Muscle layer of duodenum (tissue), 2 donors: ENCODE measurements at regions not wholly inside any gene's neighbourhood (a gene's known extent, or its start where the extent isn't known, plus 50 kb on each side); places are given as distances from the start of the nearest gene placed in this dataset.
"Not testable (repeated sequence)": the region's sequence is repeated elsewhere in the genome, so short reads cannot be mapped to it uniquely, and the experiment has no call there.

ENCODE experiments used
- H3K27ac ChIP-seq: one replicate; pipeline ENCODE4 v1.7.0; 2013; ENCODE audit warnings: mild to moderate bottlenecking, low read length
- H3K27me3 ChIP-seq: one replicate; pipeline ENCODE4 v1.7.0; 2013; ENCODE audit warnings: low read depth, mild to moderate bottlenecking, control low read depth, low read length
- H3K36me3 ChIP-seq, 2 donors: one replicate each; pipeline ENCODE4 v1.7.0; 2013; ENCODE audit warnings: low read length in 2 of 2, control low read depth in 1 of 2, mild to moderate bottlenecking in 1 of 2; ENCODE audit not compliant: insufficient read depth in 2 of 2, control insufficient read depth in 1 of 2
- H3K4me1 ChIP-seq, 2 donors: one replicate each; pipeline ENCODE4 v1.7.0; 2013; ENCODE audit warnings: low read length in 2 of 2, mild to moderate bottlenecking in 2 of 2, control low read depth in 1 of 2, moderate library complexity in 1 of 2; ENCODE audit not compliant: insufficient read depth in 2 of 2, control insufficient read depth in 1 of 2
- H3K4me3 ChIP-seq, 2 donors: one replicate each; pipeline ENCODE4 v1.7.0; 2013; ENCODE audit warnings: low read length in 2 of 2, low read depth in 1 of 2, mild to moderate bottlenecking in 1 of 2
- H3K9me3 ChIP-seq, 2 donors: one replicate each; pipeline ENCODE4 v1.7.0; 2013; ENCODE audit warnings: low read length in 2 of 2, control low read depth in 1 of 2, mild to moderate bottlenecking in 1 of 2; ENCODE audit not compliant: control insufficient read depth in 1 of 2
- donor health status: healthy.

- H3K27me3 ChIP-seq: no peaks in the 10 kb centered on the region
- no peaks in the 10 kb centered on the region for H3K36me3 ChIP-seq
- H3K27ac ChIP-seq: no peak overlapping the region
- no peaks in the 10 kb centered on the region for H3K9me3 ChIP-seq
- no peaks in the 10 kb centered on the region for H3K4me1 ChIP-seq
- H3K4me3 ChIP-seq: no peak overlapping the region
Measured at GRCh38 chr9:26685818-26686217, 206.8 kb downstream of the CAAP1 start.

GRCh38 chr9:26684029-26684428 is 208.6 kb downstream of the CAAP1 start:
- H3K4me3 ChIP-seq: no peak overlapping the region
- H3K27me3 ChIP-seq: no peaks in the 10 kb centered on the region
- H3K36me3 ChIP-seq: no peaks in the 10 kb centered on the region
- no peak overlapping the region for H3K27ac ChIP-seq
- no peaks in the 10 kb centered on the region for H3K9me3 ChIP-seq
- no peaks in the 10 kb centered on the region for H3K4me1 ChIP-seq

DNA sequence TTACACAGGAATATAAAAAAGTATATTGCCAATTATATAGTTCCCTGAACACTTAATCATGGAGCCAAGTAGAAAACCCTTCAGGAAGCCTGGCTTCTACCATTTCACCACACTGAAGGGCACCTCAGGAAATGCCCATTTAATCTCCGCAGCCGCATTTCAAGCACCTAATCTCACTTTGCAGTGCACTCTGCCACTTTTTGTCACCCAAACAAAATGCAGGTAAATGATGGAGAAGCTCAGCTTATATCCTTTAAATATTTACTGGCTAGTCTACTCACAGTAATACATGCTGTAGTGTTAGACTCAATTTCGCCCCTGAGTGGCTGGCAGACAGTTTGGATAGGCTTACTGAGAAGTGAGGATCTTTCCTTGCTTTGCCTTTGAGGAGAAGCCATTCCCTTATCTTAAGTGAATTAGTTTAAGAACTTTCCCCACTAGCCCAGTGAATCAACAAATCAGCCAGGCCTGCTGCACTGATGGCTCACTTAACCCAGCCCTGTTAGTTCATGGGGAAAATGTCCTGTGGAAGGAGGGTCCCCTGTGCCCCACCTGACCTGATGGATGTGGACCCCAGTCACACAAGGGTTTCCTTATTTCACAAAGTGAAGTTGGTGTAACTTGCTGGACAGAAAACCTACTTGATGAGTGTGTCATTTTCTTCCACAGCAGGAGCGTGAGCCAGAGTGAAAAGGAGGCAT is 209.7 kb downstream of the CAAP1 start:
- H3K9me3 ChIP-seq: no peaks in the 10 kb centered on the region
- no peak overlapping the region for H3K27ac ChIP-seq
- no peaks in the 10 kb centered on the region for H3K4me1 ChIP-seq
- no peaks in the 10 kb centered on the region for H3K36me3 ChIP-seq
- no peak overlapping the region for H3K4me3 ChIP-seq
- H3K27me3 ChIP-seq: no peaks in the 10 kb centered on the region

GRCh38 chr9:26682041-26682440 is 210.6 kb downstream of the CAAP1 start:
- Histone ChIP-seq H3K4me3 (no peak overlapping the region), H3K27ac (no peak overlapping the region), H3K4me1 (no peaks in the 10 kb centered on the region), H3K9me3 (no peaks in the 10 kb centered on the region), H3K36me3 (no peaks in the 10 kb centered on the region), H3K27me3 (no peaks in the 10 kb centered on the region)

DNA sequence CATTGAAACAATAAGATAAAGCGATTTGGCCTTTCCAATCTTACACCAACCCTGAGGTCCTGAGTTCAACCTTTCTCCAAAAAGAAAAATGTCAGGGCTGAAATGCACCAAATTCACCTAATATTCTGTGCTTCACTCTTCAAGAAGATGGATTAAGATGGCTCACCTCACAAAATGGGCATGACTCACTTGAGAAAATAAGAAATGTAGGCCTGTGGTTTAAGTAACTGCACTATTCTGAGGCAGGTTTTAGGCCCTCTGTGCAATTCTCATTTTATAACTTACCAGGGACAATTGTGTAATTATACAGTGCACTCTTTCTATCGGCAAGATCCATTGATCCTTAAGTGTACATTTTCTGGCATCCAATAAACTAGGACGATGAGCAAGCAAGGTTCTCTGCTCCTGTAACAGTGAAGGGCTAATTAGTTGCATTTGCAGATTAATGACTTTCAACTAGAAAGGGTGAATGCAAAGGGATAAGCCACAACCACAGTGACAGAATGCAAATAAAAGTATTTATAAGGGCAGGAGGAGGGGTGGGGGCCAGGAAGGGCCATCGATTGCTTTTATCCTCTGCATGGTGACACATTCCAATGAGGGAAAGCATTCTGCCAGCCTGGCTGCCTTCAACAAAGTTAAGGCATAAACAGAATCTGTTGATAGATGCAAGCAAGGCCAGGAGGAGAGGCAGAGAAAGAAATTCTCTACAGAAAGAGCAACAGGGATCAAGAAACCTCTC is 214.5 kb downstream of the CAAP1 start:
- H3K9me3 ChIP-seq: no peaks in the 10 kb centered on the region

GRCh38 chr9:26675035-26675434 is 217.6 kb downstream of the CAAP1 start:
- Histone ChIP-seq H3K27ac (no peak overlapping the region), H3K27me3 (no peaks in the 10 kb centered on the region), H3K4me3 (no peak overlapping the region), H3K36me3 (no peaks in the 10 kb centered on the region), H3K9me3 (no peaks in the 10 kb centered on the region), H3K4me1 (no peaks in the 10 kb centered on the region)

More for the DNA sequence above, 214.5 kb downstream of the CAAP1 start:
- Histone ChIP-seq H3K27me3 (no peaks in the 10 kb centered on the region), H3K4me1 (no peaks in the 10 kb centered on the region), H3K4me3 (no peak overlapping the region), H3K27ac (no peak overlapping the region), H3K36me3 (no peaks in the 10 kb centered on the region)

DNA sequence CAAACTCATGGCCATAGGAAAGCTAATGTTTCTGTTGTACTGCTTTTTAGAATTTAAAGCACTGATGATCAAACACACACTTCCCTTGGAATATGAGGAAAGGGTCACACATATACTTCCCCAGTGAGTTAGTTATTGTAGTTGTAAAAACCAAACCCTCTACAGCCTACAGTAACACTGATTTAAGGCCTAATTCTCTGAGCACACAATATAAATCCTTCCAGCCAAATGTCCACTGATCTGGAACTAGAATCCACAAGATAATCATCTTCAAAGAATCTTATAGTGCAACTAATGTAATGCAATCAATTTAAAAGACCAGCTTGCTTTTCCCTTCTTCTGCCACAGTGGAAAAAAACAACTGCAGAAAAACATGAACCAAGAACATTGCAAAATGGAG is 219.3 kb downstream of the CAAP1 start:
- Histone ChIP-seq H3K4me3 (no peak overlapping the region), H3K27ac (no peak overlapping the region), H3K27me3 (no peaks in the 10 kb centered on the region), H3K9me3 (no peaks in the 10 kb centered on the region), H3K36me3 (no peaks in the 10 kb centered on the region), H3K4me1 (no peaks in the 10 kb centered on the region)

DNA sequence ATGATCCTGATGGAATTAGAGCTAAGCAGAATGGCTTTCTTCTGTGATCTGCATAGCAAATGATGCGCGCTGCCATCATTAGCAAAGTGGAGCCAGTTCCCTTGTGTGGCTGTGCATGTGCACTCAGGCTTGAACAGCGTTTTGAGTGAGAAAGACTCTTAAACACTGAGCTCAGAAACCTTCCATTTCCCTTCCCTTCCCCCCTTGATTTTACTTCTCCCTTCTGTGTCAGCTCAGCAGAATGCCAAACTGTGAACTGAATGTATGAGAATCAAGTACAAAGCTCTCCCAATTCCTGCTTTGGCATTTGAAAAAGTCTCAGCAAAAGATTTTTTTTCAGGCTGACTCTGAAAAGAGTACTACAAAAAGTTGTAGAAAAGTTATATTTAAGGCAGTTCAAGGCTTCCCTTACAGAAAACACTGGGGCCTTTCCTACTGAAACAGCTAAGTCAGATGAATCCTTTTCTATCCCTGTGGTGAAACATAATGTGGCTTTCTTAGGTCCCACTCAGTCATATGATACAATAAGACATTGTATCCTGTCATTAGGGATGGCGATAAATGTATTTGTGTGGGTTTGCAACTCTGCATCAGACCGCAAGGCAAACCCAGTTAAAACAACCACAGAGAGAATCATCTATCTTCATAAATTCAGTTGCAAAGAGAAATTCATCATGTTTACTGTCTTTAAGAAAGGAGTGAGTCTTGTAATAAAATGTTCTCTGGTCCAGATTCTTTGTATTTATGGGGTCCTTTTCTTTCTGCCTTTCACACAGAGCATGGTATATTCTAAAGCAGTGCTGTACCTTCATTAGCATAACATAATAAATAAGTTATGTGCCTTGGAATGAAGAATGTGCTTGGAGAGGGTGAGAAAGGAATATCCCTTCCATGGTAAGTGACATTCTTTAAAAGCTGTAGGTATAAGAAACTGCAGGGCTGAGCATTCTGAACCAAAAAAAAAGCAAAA is 222.6 kb downstream of the CAAP1 start:
- H3K27ac ChIP-seq: no peak overlapping the region
- no peaks in the 10 kb centered on the region for H3K36me3 ChIP-seq
- H3K9me3 ChIP-seq: no peaks in the 10 kb centered on the region
- no peaks in the 10 kb centered on the region for H3K4me1 ChIP-seq
- H3K27me3 ChIP-seq: no peaks in the 10 kb centered on the region
- H3K4me3 ChIP-seq: no peak overlapping the region

- Histone ChIP-seq H3K9me3 (no peaks in the 10 kb centered on the region), H3K27ac (no peak overlapping the region), H3K4me3 (no peak overlapping the region), H3K4me1 (no peaks in the 10 kb centered on the region), H3K27me3 (no peaks in the 10 kb centered on the region), H3K36me3 (no peaks in the 10 kb centered on the region)
Measured at GRCh38 chr9:26667882-26668281, 224.7 kb downstream of the CAAP1 start.

- H3K9me3 ChIP-seq: no peaks in the 10 kb centered on the region
- no peaks in the 10 kb centered on the region for H3K27me3 ChIP-seq
- H3K36me3 ChIP-seq: no peaks in the 10 kb centered on the region
- H3K27ac ChIP-seq: no peak overlapping the region
- H3K4me3 ChIP-seq: no peak overlapping the region
- H3K4me1 ChIP-seq: no peaks in the 10 kb centered on the region
Measured at GRCh38 chr9:26665666-26666065, 226.9 kb downstream of the CAAP1 start.

DNA sequence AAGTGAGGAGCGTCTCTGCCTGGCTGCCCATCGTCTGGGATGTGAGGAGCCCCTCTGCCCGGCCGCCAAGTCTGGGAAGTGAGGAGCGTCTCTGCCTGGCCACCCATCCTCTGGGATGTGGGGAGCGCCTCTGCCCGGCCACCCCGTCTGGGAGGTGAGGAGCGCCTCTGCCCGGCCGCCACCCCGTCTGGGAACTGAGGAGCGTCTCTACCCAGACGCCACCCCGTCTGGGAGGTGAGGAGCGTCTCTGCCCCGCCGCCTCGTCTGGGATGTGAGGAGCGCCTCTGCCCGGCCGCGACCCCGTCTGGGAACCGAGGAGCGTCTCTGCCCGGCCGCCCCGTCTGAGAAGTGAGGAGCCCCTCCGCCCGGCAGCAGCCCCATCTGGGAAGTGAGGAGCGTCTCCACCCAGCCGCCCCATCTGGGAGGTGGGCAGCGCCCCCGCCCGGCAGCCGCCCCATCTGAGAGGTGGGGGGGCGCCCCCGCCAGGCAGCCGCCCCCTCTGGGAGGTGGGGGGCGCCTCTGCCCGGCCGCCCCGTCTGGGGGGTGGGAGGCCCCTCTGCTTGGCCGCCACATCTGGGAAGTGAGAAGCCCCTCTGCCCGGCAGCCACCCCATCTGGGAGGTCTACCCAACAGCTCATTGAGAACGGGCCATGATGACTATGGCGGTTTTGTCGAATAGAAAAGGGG is 228.4 kb downstream of the CAAP1 start:
- H3K27me3 ChIP-seq, H3K4me1 ChIP-seq, H3K9me3 ChIP-seq, H3K27ac ChIP-seq, H3K4me3 ChIP-seq, H3K36me3 ChIP-seq: not testable (repeated sequence)
